Spleen (tissue), 7 donors: ENCODE measurements at regions not wholly inside any gene's neighbourhood (a gene's known extent, or its start where the extent isn't known, plus 50 kb on each side); places are given as distances from the start of the nearest gene placed in this dataset.

Experiments used
- POLR2A ChIP-seq, 3 donors: fragments of 450-650 bp; IDR thresholded peaks; one replicate each; pipeline ENCODE4 v1.5.1; 2017; ENCODE audit warnings: antibody characterized with exemption in 3 of 3, mild to moderate bottlenecking in 1 of 3
- POLR2AphosphoS5 ChIP-seq, 3 donors: sonication (generic); formaldehyde crosslinking; IDR thresholded peaks; one replicate each; pipeline ENCODE4 v1.5.1; 2017; ENCODE audit warnings: antibody characterized with exemption in 3 of 3
- TF ChIP-seq, protein P1 (sequence below), 11 experiments: fragments of 200-600 bp in 7 of 11; fragments of 450-650 bp in 4 of 11; sonication (generic) in 4 of 11; IDR thresholded peaks in 8 of 11; conservative IDR thresholded peaks in 3 of 11; 1 replicate in 7 of 11; 2 replicates in 4 of 11; pipeline versions ENCODE4 v1.4.0 to v1.8.0; 2016 to 2021; ENCODE audit warnings: antibody characterized with exemption in 11 of 11, inconsistent platforms in 4 of 11, mild to moderate bottlenecking in 1 of 11
- donor health status: DM: no; HTN: no; CAD: no; lungs with moderate emphysema.
- donor health status: DM: no; HTN: no; CAD: no.
- donor health status: DM: no; HTN: no; CAD: no.

DNA sequence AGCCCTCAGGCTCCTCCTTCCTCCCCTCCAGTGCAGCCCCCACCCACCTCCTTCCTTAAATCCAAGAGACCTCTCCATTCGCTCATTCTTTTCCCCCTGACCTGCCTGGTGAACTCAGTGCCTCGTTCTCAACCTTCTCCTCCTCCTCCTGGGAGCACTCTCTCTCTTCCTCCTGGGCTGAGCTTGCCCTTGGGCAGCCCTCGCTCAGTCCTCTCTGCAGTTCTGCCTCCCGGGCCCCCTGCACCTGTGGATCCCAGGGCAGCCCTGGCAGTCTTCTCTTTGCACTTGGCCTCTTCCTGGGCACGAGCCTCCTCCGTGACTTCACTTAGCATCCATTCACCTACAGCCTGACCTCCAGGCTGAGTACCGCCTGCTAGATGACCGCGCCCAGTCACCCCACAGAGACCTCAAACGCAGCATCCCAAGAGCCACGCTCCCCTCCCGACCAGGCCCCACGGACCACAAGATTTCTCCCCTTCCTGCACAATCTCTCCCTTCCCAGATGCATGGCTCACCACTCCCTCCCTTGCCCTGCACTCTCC is 58.9 kb upstream of the ID2 start:
- TF ChIP-seq, protein P1, sequence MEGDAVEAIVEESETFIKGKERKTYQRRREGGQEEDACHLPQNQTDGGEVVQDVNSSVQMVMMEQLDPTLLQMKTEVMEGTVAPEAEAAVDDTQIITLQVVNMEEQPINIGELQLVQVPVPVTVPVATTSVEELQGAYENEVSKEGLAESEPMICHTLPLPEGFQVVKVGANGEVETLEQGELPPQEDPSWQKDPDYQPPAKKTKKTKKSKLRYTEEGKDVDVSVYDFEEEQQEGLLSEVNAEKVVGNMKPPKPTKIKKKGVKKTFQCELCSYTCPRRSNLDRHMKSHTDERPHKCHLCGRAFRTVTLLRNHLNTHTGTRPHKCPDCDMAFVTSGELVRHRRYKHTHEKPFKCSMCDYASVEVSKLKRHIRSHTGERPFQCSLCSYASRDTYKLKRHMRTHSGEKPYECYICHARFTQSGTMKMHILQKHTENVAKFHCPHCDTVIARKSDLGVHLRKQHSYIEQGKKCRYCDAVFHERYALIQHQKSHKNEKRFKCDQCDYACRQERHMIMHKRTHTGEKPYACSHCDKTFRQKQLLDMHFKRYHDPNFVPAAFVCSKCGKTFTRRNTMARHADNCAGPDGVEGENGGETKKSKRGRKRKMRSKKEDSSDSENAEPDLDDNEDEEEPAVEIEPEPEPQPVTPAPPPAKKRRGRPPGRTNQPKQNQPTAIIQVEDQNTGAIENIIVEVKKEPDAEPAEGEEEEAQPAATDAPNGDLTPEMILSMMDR (IDR thresholded peaks at IDR 0.05 in 8 of 11, conservative IDR thresholded peaks at IDR 0.05 in 3 of 11) = no peak
- TF ChIP-seq POLR2A (IDR thresholded peaks at IDR 0.05) (no peak), POLR2AphosphoS5 (IDR thresholded peaks at IDR 0.05) (no peak)
